ENCODE measurements at regions not wholly inside any gene's neighbourhood (a gene's known extent, or its start where the extent isn't known, plus 50 kb on each side); places are given as distances from the start of the nearest gene placed in this dataset.

DNA sequence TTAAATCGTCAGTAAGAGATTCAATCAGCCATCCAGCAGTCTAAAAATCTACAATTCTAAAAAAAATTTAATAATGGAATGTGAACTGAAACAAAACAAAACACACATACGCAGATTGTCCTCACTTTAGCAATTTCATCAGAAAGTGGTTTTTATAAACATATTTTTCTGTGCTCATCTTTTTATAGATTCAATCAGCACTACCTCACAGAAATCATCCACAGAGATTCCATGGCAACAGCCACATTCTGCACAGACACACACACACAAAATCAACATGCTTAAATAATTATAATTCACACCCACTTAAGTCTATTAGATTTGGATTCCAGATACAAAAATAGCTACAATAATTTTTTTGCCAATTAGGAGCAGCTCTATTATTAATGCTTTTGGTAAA is 149.0 kb upstream of the KCNIP4 start (continued):
- TF ChIP-seq, protein P1, sequence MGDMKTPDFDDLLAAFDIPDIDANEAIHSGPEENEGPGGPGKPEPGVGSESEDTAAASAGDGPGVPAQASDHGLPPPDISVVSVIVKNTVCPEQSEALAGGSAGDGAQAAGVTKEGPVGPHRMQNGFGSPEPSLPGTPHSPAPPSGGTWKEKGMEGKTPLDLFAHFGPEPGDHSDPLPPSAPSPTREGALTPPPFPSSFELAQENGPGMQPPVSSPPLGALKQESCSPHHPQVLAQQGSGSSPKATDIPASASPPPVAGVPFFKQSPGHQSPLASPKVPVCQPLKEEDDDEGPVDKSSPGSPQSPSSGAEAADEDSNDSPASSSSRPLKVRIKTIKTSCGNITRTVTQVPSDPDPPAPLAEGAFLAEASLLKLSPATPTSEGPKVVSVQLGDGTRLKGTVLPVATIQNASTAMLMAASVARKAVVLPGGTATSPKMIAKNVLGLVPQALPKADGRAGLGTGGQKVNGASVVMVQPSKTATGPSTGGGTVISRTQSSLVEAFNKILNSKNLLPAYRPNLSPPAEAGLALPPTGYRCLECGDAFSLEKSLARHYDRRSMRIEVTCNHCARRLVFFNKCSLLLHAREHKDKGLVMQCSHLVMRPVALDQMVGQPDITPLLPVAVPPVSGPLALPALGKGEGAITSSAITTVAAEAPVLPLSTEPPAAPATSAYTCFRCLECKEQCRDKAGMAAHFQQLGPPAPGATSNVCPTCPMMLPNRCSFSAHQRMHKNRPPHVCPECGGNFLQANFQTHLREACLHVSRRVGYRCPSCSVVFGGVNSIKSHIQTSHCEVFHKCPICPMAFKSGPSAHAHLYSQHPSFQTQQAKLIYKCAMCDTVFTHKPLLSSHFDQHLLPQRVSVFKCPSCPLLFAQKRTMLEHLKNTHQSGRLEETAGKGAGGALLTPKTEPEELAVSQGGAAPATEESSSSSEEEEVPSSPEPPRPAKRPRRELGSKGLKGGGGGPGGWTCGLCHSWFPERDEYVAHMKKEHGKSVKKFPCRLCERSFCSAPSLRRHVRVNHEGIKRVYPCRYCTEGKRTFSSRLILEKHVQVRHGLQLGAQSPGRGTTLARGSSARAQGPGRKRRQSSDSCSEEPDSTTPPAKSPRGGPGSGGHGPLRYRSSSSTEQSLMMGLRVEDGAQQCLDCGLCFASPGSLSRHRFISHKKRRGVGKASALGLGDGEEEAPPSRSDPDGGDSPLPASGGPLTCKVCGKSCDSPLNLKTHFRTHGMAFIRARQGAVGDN (CRISPR knock-in tag; IDR thresholded peaks at IDR 0.05), result no peak
- TF ChIP-seq, protein P2, sequence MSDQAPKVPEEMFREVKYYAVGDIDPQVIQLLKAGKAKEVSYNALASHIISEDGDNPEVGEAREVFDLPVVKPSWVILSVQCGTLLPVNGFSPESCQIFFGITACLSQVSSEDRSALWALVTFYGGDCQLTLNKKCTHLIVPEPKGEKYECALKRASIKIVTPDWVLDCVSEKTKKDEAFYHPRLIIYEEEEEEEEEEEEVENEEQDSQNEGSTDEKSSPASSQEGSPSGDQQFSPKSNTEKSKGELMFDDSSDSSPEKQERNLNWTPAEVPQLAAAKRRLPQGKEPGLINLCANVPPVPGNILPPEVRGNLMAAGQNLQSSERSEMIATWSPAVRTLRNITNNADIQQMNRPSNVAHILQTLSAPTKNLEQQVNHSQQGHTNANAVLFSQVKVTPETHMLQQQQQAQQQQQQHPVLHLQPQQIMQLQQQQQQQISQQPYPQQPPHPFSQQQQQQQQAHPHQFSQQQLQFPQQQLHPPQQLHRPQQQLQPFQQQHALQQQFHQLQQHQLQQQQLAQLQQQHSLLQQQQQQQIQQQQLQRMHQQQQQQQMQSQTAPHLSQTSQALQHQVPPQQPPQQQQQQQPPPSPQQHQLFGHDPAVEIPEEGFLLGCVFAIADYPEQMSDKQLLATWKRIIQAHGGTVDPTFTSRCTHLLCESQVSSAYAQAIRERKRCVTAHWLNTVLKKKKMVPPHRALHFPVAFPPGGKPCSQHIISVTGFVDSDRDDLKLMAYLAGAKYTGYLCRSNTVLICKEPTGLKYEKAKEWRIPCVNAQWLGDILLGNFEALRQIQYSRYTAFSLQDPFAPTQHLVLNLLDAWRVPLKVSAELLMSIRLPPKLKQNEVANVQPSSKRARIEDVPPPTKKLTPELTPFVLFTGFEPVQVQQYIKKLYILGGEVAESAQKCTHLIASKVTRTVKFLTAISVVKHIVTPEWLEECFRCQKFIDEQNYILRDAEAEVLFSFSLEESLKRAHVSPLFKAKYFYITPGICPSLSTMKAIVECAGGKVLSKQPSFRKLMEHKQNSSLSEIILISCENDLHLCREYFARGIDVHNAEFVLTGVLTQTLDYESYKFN (CRISPR knock-in tag; conservative IDR thresholded peaks at IDR 0.05), result no peak
- TF ChIP-seq, protein P3, sequence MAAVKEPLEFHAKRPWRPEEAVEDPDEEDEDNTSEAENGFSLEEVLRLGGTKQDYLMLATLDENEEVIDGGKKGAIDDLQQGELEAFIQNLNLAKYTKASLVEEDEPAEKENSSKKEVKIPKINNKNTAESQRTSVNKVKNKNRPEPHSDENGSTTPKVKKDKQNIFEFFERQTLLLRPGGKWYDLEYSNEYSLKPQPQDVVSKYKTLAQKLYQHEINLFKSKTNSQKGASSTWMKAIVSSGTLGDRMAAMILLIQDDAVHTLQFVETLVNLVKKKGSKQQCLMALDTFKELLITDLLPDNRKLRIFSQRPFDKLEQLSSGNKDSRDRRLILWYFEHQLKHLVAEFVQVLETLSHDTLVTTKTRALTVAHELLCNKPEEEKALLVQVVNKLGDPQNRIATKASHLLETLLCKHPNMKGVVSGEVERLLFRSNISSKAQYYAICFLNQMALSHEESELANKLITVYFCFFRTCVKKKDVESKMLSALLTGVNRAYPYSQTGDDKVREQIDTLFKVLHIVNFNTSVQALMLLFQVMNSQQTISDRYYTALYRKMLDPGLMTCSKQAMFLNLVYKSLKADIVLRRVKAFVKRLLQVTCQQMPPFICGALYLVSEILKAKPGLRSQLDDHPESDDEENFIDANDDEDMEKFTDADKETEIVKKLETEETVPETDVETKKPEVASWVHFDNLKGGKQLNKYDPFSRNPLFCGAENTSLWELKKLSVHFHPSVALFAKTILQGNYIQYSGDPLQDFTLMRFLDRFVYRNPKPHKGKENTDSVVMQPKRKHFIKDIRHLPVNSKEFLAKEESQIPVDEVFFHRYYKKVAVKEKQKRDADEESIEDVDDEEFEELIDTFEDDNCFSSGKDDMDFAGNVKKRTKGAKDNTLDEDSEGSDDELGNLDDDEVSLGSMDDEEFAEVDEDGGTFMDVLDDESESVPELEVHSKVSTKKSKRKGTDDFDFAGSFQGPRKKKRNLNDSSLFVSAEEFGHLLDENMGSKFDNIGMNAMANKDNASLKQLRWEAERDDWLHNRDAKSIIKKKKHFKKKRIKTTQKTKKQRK (IDR thresholded peaks at IDR 0.05; ENCODE audit: low read length), result no peak
- TF ChIP-seq ZNF567 (CRISPR knock-in tag; IDR thresholded peaks at IDR 0.05; ENCODE audit: borderline replicate concordance), result no peak
